ENCODE measurements at regions not wholly inside any gene's neighbourhood (a gene's known extent, or its start where the extent isn't known, plus 50 kb on each side); places are given as distances from the start of the nearest gene placed in this dataset.

GRCh38 chr11:134700101-134700640 lies 288.1 kb upstream of the B3GAT1 start:
- in situ Hi-C loops (cut with MboI; ENCODE audit: low sequenced_read_pairs, unreplicated experiment) = no loop called here
- DNase-seq (ENCODE audit: low spot score) = no peak
- no peak for TF ChIP-seq CTCF (IDR thresholded peaks at IDR 0.05; ENCODE audit: borderline replicate concordance, control extremely low read depth, extremely low read depth, insufficient read depth, missing control alignments)

GRCh38 chr11:134696455-134696854 lies 284.4 kb upstream of the B3GAT1 start:
- no peak for TF ChIP-seq CTCF (IDR thresholded peaks at IDR 0.05; ENCODE audit: borderline replicate concordance, control extremely low read depth, extremely low read depth, insufficient read depth, missing control alignments)
- in situ Hi-C loops (cut with MboI; ENCODE audit: low sequenced_read_pairs, unreplicated experiment) = no loop called here
- no peak for DNase-seq (ENCODE audit: low spot score)

- in situ Hi-C loops (cut with MboI; ENCODE audit: low sequenced_read_pairs, unreplicated experiment) = no loop called here
- no peak for DNase-seq (ENCODE audit: low spot score)
- TF ChIP-seq CTCF (IDR thresholded peaks at IDR 0.05; ENCODE audit: borderline replicate concordance, control extremely low read depth, extremely low read depth, insufficient read depth, missing control alignments) = no peak
Measured at GRCh38 chr11:134691985-134692384, 279.9 kb upstream of the B3GAT1 start.

- in situ Hi-C loops (cut with MboI; ENCODE audit: low sequenced_read_pairs, unreplicated experiment) = no loop called here
- TF ChIP-seq CTCF (IDR thresholded peaks at IDR 0.05; ENCODE audit: borderline replicate concordance, control extremely low read depth, extremely low read depth, insufficient read depth, missing control alignments) = no peak
- DNase-seq (ENCODE audit: low spot score) = no peak
Measured at GRCh38 chr11:134691295-134691873, 279.3 kb upstream of the B3GAT1 start.

- TF ChIP-seq CTCF (IDR thresholded peaks at IDR 0.05; ENCODE audit: borderline replicate concordance, control extremely low read depth, extremely low read depth, insufficient read depth, missing control alignments) = no peak
- no peak for DNase-seq (ENCODE audit: low spot score)
- in situ Hi-C loops (cut with MboI; ENCODE audit: low sequenced_read_pairs, unreplicated experiment) = no loop called here
Measured at GRCh38 chr11:134689886-134690285, 277.8 kb upstream of the B3GAT1 start.

GRCh38 chr11:134687548-134687947 lies 275.5 kb upstream of the B3GAT1 start:
- no peak for DNase-seq (ENCODE audit: low spot score)
- in situ Hi-C loops (cut with MboI; ENCODE audit: low sequenced_read_pairs, unreplicated experiment) = no loop called here
- TF ChIP-seq CTCF (IDR thresholded peaks at IDR 0.05; ENCODE audit: borderline replicate concordance, control extremely low read depth, extremely low read depth, insufficient read depth, missing control alignments) = no peak

All from GM13976 (cell line).